GM21528 (cell line): ENCODE measurements at regions not wholly inside any gene's neighbourhood (a gene's known extent, or its start where the extent isn't known, plus 50 kb on each side); places are given as distances from the start of the nearest gene placed in this dataset.

Source experiments
- ATAC-seq: cut with Tn5 transposase; IDR thresholded peaks from one replicate; pipeline ENCODE4 v1.9.1; 2021; ENCODE audit warnings: mild to moderate bottlenecking, moderate library complexity; ENCODE audit not compliant: unreplicated experiment, low FRiP score

DNA sequence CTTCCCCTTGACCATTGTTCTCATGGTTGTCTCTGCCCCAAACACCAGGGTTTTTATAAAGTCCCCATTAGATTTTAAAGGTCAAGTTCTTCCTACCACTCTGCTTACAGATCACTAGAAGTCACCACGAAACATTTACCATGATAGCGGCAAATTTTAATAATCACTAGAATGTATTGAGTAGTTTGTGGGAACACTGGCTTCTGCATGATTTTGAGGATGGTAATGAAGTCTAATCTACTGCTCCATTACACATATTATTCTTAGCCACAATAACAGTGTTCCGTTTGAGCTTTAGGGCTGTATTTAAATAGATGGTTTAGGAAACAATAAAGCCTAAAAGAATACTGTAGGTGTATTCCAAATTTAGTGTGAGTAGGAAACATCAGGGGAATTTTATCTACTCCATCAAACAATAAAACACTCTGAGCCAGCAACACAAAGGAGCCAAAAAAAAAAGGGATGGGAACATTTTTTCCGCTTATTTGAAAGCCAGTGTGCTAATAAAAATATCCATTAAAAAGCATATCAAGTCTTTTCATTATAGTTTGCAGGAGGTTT, 49.7 kb downstream of the KLF12 start:
- no peak for ATAC-seq

DNA sequence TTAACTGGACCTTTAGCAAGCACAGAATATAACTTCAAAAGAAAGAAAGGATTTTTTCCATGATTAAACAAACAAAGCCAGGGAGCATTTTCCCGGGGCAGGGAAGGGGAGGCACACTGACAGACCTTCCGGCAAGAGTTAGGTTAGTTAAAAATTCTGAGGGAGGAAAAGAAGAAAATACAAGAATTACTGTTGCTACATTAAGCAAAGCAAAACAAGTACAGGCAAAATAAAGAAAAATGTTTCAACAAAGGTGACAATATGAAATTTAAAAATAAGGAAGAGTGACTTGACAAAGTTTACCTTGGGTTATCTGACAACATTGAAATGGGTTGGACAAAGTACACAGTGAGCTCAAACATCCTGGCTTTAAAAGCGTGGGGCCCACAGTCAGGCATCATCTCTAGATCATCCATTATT, 51.5 kb downstream of the KLF12 start:
- no peak for ATAC-seq

DNA sequence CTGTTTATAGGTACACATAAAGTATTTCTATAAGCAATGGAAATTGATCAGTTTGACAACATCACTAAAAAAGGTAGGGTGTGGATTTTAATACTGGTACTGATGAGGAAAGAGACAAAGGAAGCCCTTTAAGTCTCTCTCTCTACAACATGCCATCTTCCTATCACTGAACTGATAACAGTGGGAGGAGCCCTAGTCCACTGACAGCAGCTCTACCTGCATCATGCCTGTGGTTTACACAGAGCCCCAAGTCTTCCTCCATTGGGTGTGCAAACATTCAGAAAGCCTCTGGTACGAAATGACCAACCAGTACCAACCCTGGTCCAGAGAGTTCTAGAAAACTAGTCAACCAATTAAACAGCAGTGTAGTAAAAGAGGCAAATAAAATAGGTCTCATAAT, 53.4 kb downstream of the KLF12 start:
- no peak for ATAC-seq

DNA sequence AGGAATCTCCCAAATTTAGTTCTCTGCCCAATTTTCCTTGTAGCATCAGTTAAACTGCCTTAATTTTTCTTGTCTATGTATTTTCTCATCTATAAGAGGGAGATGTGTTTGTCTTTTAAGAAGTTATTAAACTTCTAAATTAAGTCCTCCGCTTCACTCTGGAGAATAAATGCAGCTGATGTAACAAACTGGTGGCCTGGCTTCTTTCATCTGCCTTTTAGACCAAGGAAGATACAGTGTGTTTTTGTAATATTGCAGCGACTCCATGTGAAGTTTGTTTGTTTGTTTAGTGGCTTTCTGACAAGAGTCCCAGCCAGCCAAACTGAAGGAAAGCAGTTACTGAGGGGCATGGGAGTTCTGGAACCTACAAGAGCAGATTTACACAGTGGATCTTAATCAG, 56.4 kb downstream of the KLF12 start:
- ATAC-seq = no peak

DNA sequence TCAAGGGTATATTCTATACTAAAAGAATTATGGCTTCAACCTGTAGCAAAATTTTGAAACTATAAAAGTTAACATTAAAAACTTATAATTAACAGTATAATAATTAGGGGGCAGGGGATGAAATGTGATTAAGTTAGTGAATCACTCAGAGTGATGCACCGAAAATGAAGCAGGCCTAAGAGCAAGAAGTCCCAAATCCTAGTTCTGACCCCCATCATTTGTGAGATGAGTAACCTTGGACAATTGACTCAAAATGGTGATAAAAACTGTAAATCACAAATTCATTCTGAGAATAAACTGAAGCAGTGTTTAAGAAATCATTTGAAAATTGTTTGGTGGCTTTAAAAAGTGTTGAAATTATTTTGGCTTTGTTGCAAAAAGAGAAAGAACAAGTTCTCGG, 56.8 kb downstream of the KLF12 start:
- no peak for ATAC-seq

DNA sequence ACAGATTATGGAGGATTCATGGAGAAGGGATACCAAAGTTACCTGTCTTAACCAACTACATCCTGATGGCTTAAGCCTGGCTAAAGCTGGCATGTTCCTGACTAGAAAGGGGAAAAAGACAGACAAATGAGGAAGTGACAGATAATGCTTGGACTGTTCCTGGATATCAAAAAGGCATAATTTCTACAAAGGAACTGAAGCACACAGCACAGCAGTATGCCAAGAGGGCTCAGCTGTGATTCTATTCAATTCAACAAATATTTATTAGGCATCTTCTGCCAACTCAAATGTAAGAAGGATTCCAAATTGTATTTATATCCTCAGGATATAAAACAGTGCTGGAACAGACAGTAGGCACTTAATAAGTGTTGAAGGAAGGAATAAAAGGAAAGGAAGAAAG, 59.5 kb downstream of the KLF12 start:
- ATAC-seq = no peak

DNA sequence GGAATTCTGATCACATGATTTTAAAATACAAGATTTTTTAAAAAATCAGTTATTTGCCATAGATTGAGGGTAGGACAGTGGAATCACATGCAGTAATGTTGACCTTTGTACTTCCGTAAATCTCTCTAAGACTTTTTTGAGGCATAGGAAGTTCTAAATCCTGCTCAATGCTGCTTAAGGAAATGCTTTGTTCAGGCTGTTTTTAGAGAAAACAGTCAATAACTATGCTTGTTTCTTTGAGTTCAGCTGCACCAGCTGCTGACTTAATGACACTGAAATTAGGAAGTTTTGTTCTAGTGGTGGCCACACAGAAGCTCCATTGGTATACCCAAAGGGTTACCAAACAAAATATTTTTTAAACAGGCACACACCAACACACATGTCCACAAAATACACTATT, 60.9 kb downstream of the KLF12 start:
- no peak for ATAC-seq

DNA sequence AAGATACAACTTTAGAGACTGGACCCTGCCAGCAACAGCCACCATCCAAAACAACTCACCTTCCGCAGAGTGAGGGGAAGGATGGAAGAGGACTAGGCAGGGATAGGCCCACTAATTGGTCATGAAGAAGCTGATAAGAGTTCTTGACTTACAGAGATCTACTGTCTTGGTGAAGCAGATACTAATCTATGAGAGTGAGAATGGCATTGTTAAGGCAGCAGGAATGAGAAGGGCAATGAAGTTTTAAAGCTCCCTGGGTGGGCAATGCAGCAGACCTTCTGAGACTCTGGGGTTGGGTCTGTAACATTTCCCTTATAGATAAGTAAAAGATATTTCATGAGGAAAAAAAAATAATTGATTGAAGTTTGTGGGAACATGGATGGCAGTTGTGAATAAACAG, 63.7 kb downstream of the KLF12 start:
- ATAC-seq = no peak

DNA sequence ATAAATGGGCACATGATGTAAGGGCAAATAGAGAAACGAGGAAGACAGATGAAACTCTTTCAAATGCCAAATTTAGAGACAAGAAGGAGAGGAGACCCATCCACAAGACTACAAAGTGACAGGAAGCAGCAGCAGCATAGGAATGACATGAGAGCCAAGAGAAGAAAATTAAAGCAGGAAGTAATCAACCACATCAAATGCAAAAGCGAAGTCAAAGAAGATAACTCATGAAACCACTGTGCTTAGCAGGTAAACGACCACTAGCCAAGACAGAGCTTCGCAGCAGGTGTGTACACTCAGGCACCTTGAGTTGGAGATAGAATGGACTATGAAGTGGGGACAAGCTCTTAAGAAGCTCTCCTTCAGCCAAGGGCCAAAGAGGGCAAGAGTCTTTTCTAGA, 64.1 kb downstream of the KLF12 start:
- no peak for ATAC-seq

DNA sequence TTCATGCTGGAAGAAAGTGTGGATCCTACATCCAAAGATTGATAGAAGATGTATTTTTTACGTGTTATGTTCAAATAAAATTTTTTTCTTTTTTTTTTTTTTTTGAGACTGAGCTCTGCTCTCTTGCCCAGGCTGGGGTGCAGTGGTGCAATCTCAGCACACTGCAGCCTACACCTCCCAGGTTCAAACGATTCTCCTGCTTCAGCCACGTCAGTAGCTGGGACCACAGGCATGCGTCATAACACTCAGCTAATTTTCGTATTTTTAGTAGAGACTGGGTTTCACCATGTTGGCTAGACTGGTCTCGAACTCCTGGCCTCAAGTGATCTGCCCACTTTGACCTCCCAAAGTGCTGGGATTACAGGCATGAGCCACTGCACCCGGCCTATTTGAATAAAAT, 65.7 kb downstream of the KLF12 start:
- no peak for ATAC-seq

DNA sequence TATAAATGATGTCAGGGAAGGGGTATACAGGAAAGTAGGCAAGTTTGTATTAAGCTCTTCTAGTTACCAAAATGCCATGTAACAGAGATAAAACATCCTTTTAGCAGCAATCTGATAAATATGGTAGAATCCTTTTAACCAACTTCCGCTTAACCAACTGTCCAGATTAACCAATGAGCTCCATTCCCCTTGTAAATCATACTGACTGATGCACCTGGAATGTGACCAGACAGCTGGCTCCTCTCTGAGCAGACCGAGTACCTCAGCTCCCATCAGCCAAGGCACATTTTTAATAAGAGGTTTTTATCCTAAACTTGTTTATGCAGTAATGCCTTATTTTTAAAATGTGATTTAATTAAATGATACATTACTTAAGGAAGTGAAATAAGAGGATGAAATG, 66.4 kb downstream of the KLF12 start:
- no peak for ATAC-seq

DNA sequence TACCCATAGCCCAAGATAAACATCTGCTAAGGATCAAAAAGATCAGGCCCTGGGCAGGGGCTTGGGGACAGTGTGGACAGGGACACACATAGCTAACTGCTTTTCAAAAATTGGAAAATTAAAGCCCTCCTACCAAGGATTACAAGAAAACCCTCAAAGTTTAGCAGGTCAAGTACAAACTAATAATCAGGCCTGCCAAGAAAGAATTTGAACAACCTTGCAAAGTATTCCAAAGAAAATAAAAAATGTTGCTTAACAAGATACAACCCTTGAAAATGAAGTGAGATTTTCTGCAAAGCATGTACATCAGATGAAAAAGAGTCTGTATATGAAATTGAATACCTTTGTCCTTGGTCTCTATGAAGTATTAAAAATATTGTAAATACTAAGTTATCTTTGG, 67.3 kb downstream of the KLF12 start:
- no peak for ATAC-seq

DNA sequence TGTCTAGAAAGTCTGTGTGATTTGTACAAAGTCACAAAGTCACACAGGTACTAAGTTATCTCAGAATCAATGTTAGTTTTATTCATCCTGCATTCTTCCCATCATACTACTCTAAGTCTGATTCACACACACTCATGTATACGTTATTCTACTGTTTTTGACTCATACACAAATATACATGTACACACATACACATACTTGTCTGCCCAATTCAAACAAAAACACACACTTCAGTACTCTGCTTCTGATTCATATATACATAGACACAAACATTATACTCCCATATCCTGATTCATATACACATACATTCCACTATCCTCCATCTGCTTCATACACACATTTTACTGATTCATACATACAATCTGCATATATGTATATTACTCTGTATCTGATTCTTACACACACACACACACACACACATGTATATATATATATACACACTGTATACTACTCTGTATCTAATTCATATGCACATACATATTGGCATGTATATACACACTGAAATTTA, 69.3 kb downstream of the KLF12 start:
- no peak for ATAC-seq

DNA sequence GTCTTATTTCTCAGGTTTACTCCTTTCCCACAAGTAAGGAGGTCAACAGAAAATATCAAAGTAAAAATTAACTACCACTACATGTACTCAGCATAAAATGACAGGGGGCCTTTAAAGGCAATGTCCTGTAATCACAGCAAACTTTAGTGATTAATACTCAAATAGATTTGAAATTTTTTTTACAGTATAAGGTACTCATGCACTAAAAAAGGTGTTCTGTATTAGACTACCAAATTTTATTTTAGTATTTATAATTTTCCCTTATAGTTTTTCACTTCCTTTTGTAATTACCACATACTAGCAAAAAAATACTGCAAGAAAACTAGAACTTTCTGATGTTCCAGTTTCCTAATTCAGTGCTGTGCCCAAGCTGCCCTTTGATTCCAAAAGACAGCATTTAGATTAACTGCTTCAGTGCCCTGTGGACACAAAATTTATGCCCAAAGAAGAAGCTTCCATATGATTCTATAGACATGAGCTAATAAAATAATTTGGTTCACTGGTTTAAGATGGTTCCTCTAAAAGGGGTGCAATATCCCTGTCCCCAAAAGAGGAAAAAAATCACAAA, 70.6 kb downstream of the KLF12 start:
- ATAC-seq = no peak

DNA sequence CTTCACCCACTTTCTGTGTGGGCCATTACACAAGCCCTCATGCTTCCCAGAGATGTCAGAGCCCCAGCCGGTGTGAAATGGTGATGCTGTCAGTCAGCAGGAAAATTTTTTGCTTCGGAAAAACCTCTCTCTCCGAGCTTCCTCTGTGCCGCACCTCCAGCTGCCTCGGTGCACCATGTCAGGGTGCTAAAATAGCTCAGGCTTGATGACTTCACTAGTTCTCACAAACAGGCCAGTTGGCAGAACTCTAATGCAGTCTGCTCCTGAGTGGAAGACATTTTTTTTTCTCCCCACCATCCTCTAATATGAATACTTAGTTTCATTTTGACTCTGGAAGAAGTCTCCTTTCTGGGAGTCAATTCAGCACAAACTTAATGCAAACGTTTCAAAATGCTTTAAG, 71.3 kb downstream of the KLF12 start:
- ATAC-seq = peak; percentile 79

DNA sequence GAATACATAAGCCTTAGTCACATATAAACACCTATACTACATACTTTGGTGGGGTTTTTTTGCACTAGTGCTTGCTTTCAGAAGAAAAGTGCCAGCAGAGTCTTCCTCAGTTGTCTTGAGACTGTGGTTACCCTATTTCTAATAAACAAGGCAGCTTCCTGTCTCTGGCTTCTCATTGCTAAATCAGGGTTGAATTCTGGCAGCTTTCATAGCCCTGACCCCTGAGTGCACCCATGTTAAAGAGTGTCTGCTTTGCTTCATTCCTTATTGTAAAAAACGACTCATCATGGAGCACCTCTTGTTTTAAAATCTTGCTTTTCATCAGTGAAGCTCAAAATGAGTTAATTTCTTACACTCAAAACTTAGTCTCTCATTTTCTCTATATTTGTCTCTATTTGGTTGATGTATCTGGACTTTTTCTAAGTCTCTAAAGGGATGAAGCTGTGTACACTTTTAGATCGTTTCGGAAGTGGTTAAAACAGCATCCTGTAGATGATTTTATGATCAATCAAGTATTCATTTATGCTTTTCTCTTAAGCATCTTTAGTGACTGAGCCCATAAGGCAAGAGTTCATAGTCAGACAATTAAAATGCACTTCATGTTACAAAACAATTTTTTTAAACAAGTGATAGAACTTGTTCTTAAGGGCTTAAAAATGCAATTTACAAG, 72.1 kb downstream of the KLF12 start:
- peak; percentile 86 for ATAC-seq

DNA sequence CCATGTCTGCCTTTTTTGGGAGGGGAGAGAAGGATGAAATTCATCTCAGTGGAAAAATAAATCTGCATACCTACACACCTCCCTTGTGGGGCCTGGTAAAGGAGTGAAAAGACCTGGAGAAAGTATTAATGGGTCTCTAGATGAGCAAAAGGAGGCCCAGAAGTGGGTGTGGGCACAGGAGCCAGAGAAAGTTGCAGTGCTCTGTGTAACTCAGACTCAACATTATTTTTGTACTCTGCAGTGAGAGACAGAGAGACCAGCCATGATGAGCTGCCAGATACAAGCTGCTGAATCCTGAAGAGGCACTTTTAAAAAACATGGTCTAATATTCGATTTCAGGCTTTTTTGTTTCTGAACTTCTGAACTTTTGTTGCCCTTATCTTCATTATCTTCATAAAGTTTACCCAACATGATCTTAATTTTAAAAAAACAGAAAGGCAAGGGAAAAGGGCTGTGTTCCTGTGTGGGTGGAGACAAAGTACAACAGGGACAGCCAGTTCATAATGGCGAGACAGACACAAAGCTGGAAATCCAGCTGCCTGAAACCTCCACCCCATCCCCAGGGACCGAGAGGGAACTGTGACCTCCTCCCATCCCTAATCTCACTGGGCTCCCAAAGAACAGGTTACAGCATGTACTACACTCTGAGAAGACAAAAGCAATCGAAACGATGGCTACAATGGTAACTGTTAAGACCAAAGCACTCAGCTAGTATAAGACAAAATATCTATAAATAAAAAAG, 77.2 kb downstream of the KLF12 start:
- no peak for ATAC-seq

DNA sequence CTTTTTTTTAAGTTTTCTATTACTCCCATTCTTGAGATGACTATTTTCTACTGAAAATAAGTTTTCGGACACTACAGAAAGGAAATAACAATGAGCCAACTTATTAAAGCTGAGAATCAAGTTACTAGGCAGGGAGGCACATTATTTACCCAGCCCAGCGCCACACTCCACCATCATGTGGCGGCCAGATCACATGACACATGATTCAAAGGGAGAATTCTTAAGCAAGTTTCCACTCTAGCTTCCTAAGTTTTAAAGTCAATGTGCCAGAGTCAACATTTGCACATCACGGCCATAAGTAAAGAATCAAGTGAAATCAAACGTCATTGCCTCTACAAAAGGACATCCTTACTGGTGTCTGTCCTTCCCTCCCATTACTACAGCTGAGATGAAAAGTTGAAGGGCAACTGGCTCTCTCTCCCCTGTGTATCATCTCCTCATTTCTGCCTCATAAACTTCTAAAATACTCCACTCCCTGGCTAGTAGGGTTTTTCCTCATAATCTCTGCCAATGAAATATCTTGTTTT, 81.7 kb downstream of the KLF12 start:
- ATAC-seq = no peak

DNA sequence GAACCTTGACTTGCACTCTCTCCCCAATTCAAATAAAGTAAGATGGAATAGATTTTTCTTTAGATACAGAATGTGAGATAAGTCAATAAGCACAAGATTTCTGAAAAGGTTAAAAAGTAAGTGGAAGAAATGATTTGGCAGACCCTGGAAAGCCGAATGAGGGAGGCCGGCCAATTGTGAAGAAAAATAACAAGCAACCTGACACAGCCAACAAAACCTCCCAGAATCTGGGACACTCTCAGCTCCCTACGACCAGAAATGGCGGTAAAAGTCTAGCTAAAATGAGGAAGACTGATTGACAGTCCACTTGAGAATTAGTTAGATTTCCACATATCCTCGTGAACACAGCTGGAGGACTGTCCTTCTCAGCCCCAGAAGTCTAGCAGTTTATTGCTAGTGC, 85.4 kb downstream of the KLF12 start:
- no peak for ATAC-seq

DNA sequence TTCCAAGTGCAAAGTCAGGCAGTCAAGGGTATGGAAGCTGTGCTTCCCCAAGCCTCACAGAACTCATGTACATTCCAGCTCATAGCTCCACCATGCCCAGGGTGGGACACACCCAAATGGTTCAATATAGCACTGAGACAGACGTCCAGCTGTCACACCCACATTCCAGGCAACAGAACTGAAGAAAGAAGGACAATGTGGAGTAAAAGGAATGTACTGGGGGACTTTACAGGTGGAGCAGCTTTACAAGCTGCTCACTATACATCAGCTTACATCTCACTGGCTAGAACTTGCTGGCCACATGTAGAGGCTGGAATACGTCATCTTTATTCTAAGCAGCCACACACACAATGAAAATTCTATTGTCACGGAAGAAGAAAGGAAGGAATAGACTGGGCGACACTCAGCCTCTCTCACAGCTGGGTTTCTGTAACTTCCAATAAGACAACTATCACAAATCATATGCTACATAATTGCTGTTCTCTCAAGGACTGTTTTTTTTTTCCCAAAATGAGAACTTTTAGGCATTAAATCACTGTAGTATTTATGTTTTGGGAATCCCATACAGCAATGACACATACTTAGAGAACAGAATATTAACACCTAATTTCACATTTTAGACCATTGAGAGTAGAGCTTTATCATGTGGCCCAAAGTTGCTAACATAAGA, 86.1 kb downstream of the KLF12 start:
- ATAC-seq = no peak

DNA sequence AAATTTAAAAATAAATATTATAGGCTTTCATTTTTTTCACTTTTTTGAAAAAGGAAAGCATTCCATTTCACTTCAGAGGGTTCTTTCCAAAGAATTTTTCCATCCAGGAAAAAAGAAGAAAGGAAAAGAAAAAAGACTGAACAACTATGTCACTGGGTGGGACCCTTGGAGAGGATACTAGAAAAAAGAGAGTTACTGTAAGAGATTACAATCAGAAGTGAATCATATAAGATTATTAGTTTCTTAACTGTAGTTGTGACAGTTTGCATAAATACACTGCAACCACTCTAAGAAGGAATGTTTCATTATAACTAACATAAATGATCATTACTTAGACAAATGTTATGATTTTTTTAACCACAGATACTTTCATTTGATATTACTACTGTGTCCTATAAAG, 87.8 kb downstream of the KLF12 start:
- no peak for ATAC-seq
